IMR-90 (cell line): ENCODE measurements at regions not wholly inside any gene's neighbourhood (a gene's known extent, or its start where the extent isn't known, plus 50 kb on each side); places are given as distances from the start of the nearest gene placed in this dataset.

ENCODE experiments used
- ATAC-seq: fragments of 200-7000 bp; cut with Tn5 transposase; 2 replicates; pipeline ENCODE4 v1.9.1; 2020; ENCODE audit warnings: low read depth, mild to moderate bottlenecking, moderate library complexity
- BruUV-seq: library from RNA; stranded (reverse); fragments of 400-500 nt; replicated peaks from 2 replicates; lab custom pipeline; 2021; lab: Mats Ljungman, UMichigan
- CTCF ChIA-PET: fragments of 300-600 bp; formaldehyde crosslinking; extraction: SDS; loops from one replicate; lab custom pipeline; 2021; ENCODE audit warnings: antibody characterized with exemption; lab: Yijun Ruan, JAX
- POLR2A ChIA-PET: fragments of 300-600 bp; sonication (Branson Sonifier 250); formaldehyde crosslinking; loops from one replicate; lab custom pipeline; 2022; ENCODE audit warnings: antibody characterized with exemption; ENCODE audit not compliant: unreplicated experiment; lab: Charles Lee
- DNase-seq: peaks from one replicate; pipeline ENCODE4 v3.0.0; 2013
- H2AFZ ChIP-seq: replicated peaks from 2 replicates; pipeline ENCODE3; 2013; ENCODE audit warnings: low read length, mild to moderate bottlenecking; ENCODE audit not compliant: poor library complexity
- H2AK5ac ChIP-seq: 2 replicates; pipeline ENCODE4 v1.6.1; 2013; ENCODE audit warnings: low read depth, low read length, inconsistent platforms
- H2AK9ac ChIP-seq: replicated peaks from 2 replicates; pipeline ENCODE3; 2013; ENCODE audit warnings: mild to moderate bottlenecking, low read depth, low read length, moderate library complexity; ENCODE audit not compliant: poor library complexity
- H2BK120ac ChIP-seq: 2 replicates; pipeline ENCODE4 v1.6.1; 2013; ENCODE audit warnings: low read depth, low read length, inconsistent platforms
- H2BK15ac ChIP-seq: 3 replicates; pipeline ENCODE4 v1.6.1; 2013; ENCODE audit warnings: low read depth, low read length, inconsistent platforms
- H2BK20ac ChIP-seq: 2 replicates; pipeline ENCODE4 v1.6.1; 2013; ENCODE audit warnings: low read depth, mild to moderate bottlenecking, inconsistent platforms, low read length, moderate library complexity
- H2BK5ac ChIP-seq: 2 replicates; pipeline ENCODE4 v1.6.1; 2013; ENCODE audit warnings: mild to moderate bottlenecking, low read depth, low read length, inconsistent platforms; ENCODE audit not compliant: poor library complexity, severe bottlenecking
- H3K14ac ChIP-seq: replicated peaks from 2 replicates; pipeline ENCODE4 v1.6.1; 2013; ENCODE audit warnings: low read depth, low read length, inconsistent platforms
- H3K18ac ChIP-seq: 2 replicates; pipeline ENCODE4 v1.6.1; 2013; ENCODE audit warnings: low read depth, low read length, control low read depth
- H3K23ac ChIP-seq: 2 replicates; pipeline ENCODE4 v1.6.1; 2013; ENCODE audit warnings: low read depth, low read length, inconsistent platforms
- H3K27ac ChIP-seq: 2 replicates; pipeline ENCODE4 v1.5.1; 2013; ENCODE audit warnings: mild to moderate bottlenecking, control low read depth, low read length; ENCODE audit not compliant: insufficient read depth
- H3K27me3 ChIP-seq: 2 replicates; pipeline ENCODE4 v1.6.1; 2013; ENCODE audit warnings: low read length; ENCODE audit not compliant: control insufficient read depth, insufficient read depth
- H3K36me3 ChIP-seq: 2 replicates; pipeline ENCODE4 v1.6.1; 2013; ENCODE audit warnings: low read length, mixed read lengths; ENCODE audit not compliant: control insufficient read depth, insufficient read depth
- H3K4ac ChIP-seq: 2 replicates; pipeline ENCODE4 v1.6.1; 2013; ENCODE audit warnings: low read depth, low read length, inconsistent platforms
- H3K4me1 ChIP-seq: 2 replicates; pipeline ENCODE4 v1.6.1; 2013; ENCODE audit warnings: low read length, mixed read lengths; ENCODE audit not compliant: control insufficient read depth, insufficient read depth
- H3K4me2 ChIP-seq: 2 replicates; pipeline ENCODE4 v1.6.1; 2013; ENCODE audit warnings: low read depth, mild to moderate bottlenecking, control low read depth, low read length, moderate library complexity
- H3K4me3 ChIP-seq: 2 replicates; pipeline ENCODE4 v1.5.1; 2013; ENCODE audit warnings: low read depth, mild to moderate bottlenecking, control low read depth, low read length, moderate library complexity; ENCODE audit not compliant: insufficient read depth
- H3K56ac ChIP-seq: 2 replicates; pipeline ENCODE4 v1.6.1; 2013; ENCODE audit warnings: low read length, inconsistent platforms; ENCODE audit not compliant: insufficient read depth; ENCODE audit errors: extremely low read depth
- H3K79me1 ChIP-seq, 2 experiments: 2 replicates each; pipeline ENCODE4 v1.6.1; 2013; ENCODE audit warnings: low read length in 2 of 2, inconsistent platforms in 1 of 2, low read depth in 1 of 2
- H3K9ac ChIP-seq: 2 replicates; pipeline ENCODE4 v1.6.1; 2013; ENCODE audit warnings: low read depth, low read length, control low read depth
- H3K9me1 ChIP-seq: 2 replicates; pipeline ENCODE4 v1.6.1; 2013; ENCODE audit warnings: low read length, inconsistent platforms; ENCODE audit not compliant: insufficient read depth
- H3K9me3 ChIP-seq: 2 replicates; pipeline ENCODE4 v1.6.1; 2013; ENCODE audit warnings: low read length; ENCODE audit not compliant: control insufficient read depth, insufficient read depth
- H4K20me1 ChIP-seq: 2 replicates; pipeline ENCODE4 v1.6.1; 2013; ENCODE audit warnings: low read length, inconsistent platforms; ENCODE audit not compliant: insufficient read depth
- H4K5ac ChIP-seq: 2 replicates; pipeline ENCODE4 v1.6.1; 2013; ENCODE audit warnings: mild to moderate bottlenecking, low read depth, low read length, control low read depth
- H4K8ac ChIP-seq, 2 experiments: 2 replicates each; pipeline ENCODE4 v1.6.1; 2013; ENCODE audit warnings: low read depth in 2 of 2, low read length in 2 of 2, control low read depth in 1 of 2, inconsistent platforms in 1 of 2
- H4K91ac ChIP-seq: 2 replicates; pipeline ENCODE4 v1.6.1; 2013; ENCODE audit warnings: low read depth, low read length, inconsistent platforms; ENCODE audit not compliant: insufficient read depth
- NFE2L2 ChIP-seq: fragments of 150-350 bp; IDR thresholded peaks from 2 replicates; pipeline ENCODE4 v1.6.1; 2016; ENCODE audit warnings: low read depth, mild to moderate bottlenecking, low read length
- POLR2A ChIP-seq: IDR thresholded peaks from 2 replicates; pipeline ENCODE4 v1.6.1; 2012; ENCODE audit warnings: mild to moderate bottlenecking, low read depth, low read length
- RCOR1 ChIP-seq: IDR thresholded peaks from 2 replicates; pipeline ENCODE4 v1.6.1; 2012; ENCODE audit warnings: mild to moderate bottlenecking, low read length, improper control_type of control experiment; ENCODE audit not compliant: insufficient replicate concordance
- USF2 ChIP-seq: fragments of 150-350 bp; IDR thresholded peaks from 2 replicates; pipeline ENCODE4 v1.6.1; 2017; ENCODE audit warnings: mild to moderate bottlenecking, antibody characterized with exemption, low read length, low read depth
- WGBS, 2 experiments: methylation state at CpG; one replicate each; pipeline versions ENCODE4 v1.1.5 to v1.1.7; 2013; ENCODE audit warnings: missing lambda C conversion rate in 2 of 2; ENCODE audit not compliant: insufficient read length in 1 of 2; ENCODE audit errors: extremely low coverage in 2 of 2; 5-methylcytosine and 5-hydroxymethylcytosine counted together
- dilution Hi-C: fragments of 300-500 bp; cut with HindIII; formaldehyde crosslinking; loops from one replicate; pipeline ENCODE4 v1.14.3; 2018; ENCODE audit warnings: low sequenced_read_pairs; ENCODE audit not compliant: unreplicated experiment
- in situ Hi-C: fragments of 300-500 bp; cut with MboI; formaldehyde crosslinking; loops from 3 replicates; pipeline ENCODE4 v1.14.3; 2019; ENCODE audit warnings: low sequenced_read_pairs, inconsistent platforms, mixed read lengths
- intact Hi-C: fragments of 100-400 bp; cut with micrococcal nuclease; formaldehyde crosslinking; loops from 2 replicates; pipeline ENCODE4 v1.10.0; 2022

- Histone ChIP-seq H4K5ac (no peak overlapping the region), H4K91ac (no peak overlapping the region), H3K4ac (no peak overlapping the region), H3K79me1 (no peaks in the 10 kb centered on the region), H3K18ac (no peak overlapping the region), H3K9ac (no peak overlapping the region), H2BK5ac (no peak overlapping the region), H3K4me2 (no peak overlapping the region), H2AK9ac (no peak overlapping the region), H2BK15ac (no peak overlapping the region), H3K56ac (no peak overlapping the region), H2AK5ac (no peak overlapping the region), H3K9me3 (no peaks in the 10 kb centered on the region), H4K20me1 (no peaks in the 10 kb centered on the region), H2AFZ (no peak overlapping the region), H4K8ac (no peak overlapping the region), H2BK120ac (no peak overlapping the region), H3K9me1 (no peaks in the 10 kb centered on the region), H3K4me1 (no peaks in the 10 kb centered on the region), H3K27me3 (no peaks in the 10 kb centered on the region), H3K27ac (no peak overlapping the region), H3K4me3 (no peak overlapping the region), H3K36me3 (no peaks in the 10 kb centered on the region), H3K23ac (no peak overlapping the region), H3K14ac (no peak overlapping the region), H2BK20ac (no peak overlapping the region)
- dilution Hi-C loops (no loop called here), intact Hi-C loops (no loop called here), in situ Hi-C loops (no loop called here)
- POLR2A ChIA-PET = no interaction called here
- no TSS peak for BruUV-seq
- no CpG with 5 or more reads among the region's 3 CpGs for WGBS, 2 experiments
- CTCF ChIA-PET = no interaction called here
- TF ChIP-seq RCOR1 (no peak), NFE2L2 (no peak), POLR2A (no peak), USF2 (no peak)
- ATAC-seq = no peak
- no peak for DNase-seq
Observed at GRCh38 chr1:196001188-196001587, 607.1 kb downstream of the KCNT2 start.
